A549 (cell line): ENCODE measurements at regions not wholly inside any gene's neighbourhood (a gene's known extent, or its start where the extent isn't known, plus 50 kb on each side); places are given as distances from the start of the nearest gene placed in this dataset.
"Not testable (repeated sequence)": the region's sequence is repeated elsewhere in the genome, so short reads cannot be mapped to it uniquely, and the experiment has no call there.

Experiments used
- ATAC-seq, 2 experiments: fragments of 200-7000 bp in 1 of 2; fragments of >200 bp in 1 of 2; cut with Nextera tagmentation in 1 of 2; cut with Tn5 transposase in 1 of 2; 3 replicates each; pipeline versions ENCODE4 v1.8.0 to v1.9.1; 2018 to 2020; ENCODE audit warnings: mild to moderate bottlenecking in 1 of 2, moderate library complexity in 1 of 2
- CTCF ChIA-PET: fragments of 300-600 bp; sonication (Branson Sonifier 250); formaldehyde crosslinking; extraction: SDS; loops from one replicate; lab custom pipeline; 2021; ENCODE audit warnings: antibody characterized with exemption, inconsistent platforms; lab: Yijun Ruan, JAX
- POLR2A ChIA-PET: fragments of 350-600 bp; formaldehyde crosslinking; extraction: SDS; loops from one replicate; lab custom pipeline; 2021; ENCODE audit warnings: antibody characterized with exemption, inconsistent platforms; lab: Yijun Ruan, JAX
- DNase-seq, 2 experiments: peaks; one replicate each; pipeline versions ENCODE4 v3.0.0 to v3.0.0-alpha.2; 2011 to 2016; ENCODE audit warnings: low read depth in 1 of 2, low spot score in 1 of 2
- FAIRE-seq: peaks from 2 replicates; lab custom pipeline; 2011; peaks lifted over from hg19 to GRCh38; lab: Jason Lieb, UNC
- H3K27ac ChIP-seq, 2 experiments: fragments of >200 bp; sonication (Bioruptor Twin); formaldehyde crosslinking; 3 replicates each; pipeline ENCODE4 v1.5.1; 2016 to 2017
- H3K4me1 ChIP-seq: fragments of >200 bp; sonication (Bioruptor Twin); formaldehyde crosslinking; 3 replicates; pipeline ENCODE4 v1.6.1; 2016
- H3K4me2 ChIP-seq: fragments of >200 bp; sonication (Bioruptor Twin); formaldehyde crosslinking; 3 replicates; pipeline ENCODE4 v1.6.1; 2016
- H3K4me3 ChIP-seq: fragments of >200 bp; sonication (Bioruptor Twin); formaldehyde crosslinking; 3 replicates; pipeline ENCODE4 v1.5.1; 2016
- H3K9me3 ChIP-seq: fragments of >200 bp; sonication (Bioruptor Twin); formaldehyde crosslinking; 3 replicates; pipeline ENCODE4 v1.6.1; 2016
- BHLHE40 ChIP-seq: IDR thresholded peaks from 2 replicates; pipeline ENCODE4 v1.6.1; 2012; ENCODE audit warnings: low read depth, low read length, inconsistent platforms
- CHD2 ChIP-seq: fragments of 150-350 bp; IDR thresholded peaks from 2 replicates; pipeline ENCODE4 v1.6.1; 2014; ENCODE audit warnings: low read length; ENCODE audit not compliant: partially characterized antibody
- E2F6 ChIP-seq: IDR thresholded peaks from 2 replicates; pipeline ENCODE4 v1.6.1; 2012; ENCODE audit warnings: low read depth, borderline replicate concordance
- EHMT2 ChIP-seq: fragments of 200-600 bp; sonication (generic); IDR thresholded peaks from 2 replicates; pipeline ENCODE4 v1.6.1; 2016; ENCODE audit warnings: antibody characterized with exemption, low read depth, mild to moderate bottlenecking, moderate library complexity
- FOXS1 ChIP-seq: fragments of 250-450 bp; sonication (Bioruptor Pico); IDR thresholded peaks from 2 replicates; pipeline ENCODE4 v1.5.0; 2020; ENCODE audit warnings: mild to moderate bottlenecking, moderate library complexity
- HDAC2 ChIP-seq: fragments of 200-600 bp; sonication (generic); IDR thresholded peaks from 2 replicates; pipeline ENCODE4 v1.6.1; 2016
- HMGXB4 ChIP-seq: fragments of 250-450 bp; sonication (Bioruptor Pico); IDR thresholded peaks from 2 replicates; pipeline ENCODE4 v1.5.0; 2021; ENCODE audit warnings: mild to moderate bottlenecking, moderate library complexity, borderline replicate concordance
- HOXA7 ChIP-seq: fragments of 250-450 bp; sonication (Bioruptor Pico); IDR thresholded peaks from 2 replicates; pipeline ENCODE4 v1.5.0; 2020; ENCODE audit warnings: mild to moderate bottlenecking, moderate library complexity
- HOXB5 ChIP-seq: fragments of 250-450 bp; sonication (Bioruptor Pico); IDR thresholded peaks from 2 replicates; pipeline ENCODE4 v1.5.0; 2020; ENCODE audit warnings: mild to moderate bottlenecking, moderate library complexity
- NFE2L2 ChIP-seq: fragments of 150-350 bp; conservative IDR thresholded peaks from 2 replicates; pipeline ENCODE4 v1.6.1; 2014; ENCODE audit warnings: low read length
- NPAS2 ChIP-seq: fragments of 250-450 bp; sonication (Bioruptor Pico); IDR thresholded peaks from 2 replicates; pipeline ENCODE4 v1.8.0; 2022; ENCODE audit warnings: mild to moderate bottlenecking, moderate library complexity, borderline replicate concordance
- PHF8 ChIP-seq: fragments of 200-600 bp; sonication (generic); IDR thresholded peaks from 2 replicates; pipeline ENCODE4 v1.6.1; 2016; ENCODE audit warnings: low read depth, mild to moderate bottlenecking, antibody characterized with exemption, moderate library complexity, borderline replicate concordance
- RAD21 ChIP-seq, 2 experiments: fragments of >200 bp in 1 of 2; sonication (Bioruptor Twin) in 1 of 2; formaldehyde crosslinking in 1 of 2; IDR thresholded peaks in 1 of 2; conservative IDR thresholded peaks in 1 of 2; 2 replicates in 1 of 2; 3 replicates in 1 of 2; pipeline ENCODE4 v1.6.1; 2012 to 2018; ENCODE audit warnings: inconsistent platforms in 1 of 2
- RARB ChIP-seq: fragments of 250-450 bp; sonication (Bioruptor Pico); IDR thresholded peaks from 2 replicates; pipeline ENCODE4 v1.8.0; 2021; ENCODE audit warnings: mild to moderate bottlenecking, moderate library complexity
- RCOR1 ChIP-seq: fragments of 150-350 bp; IDR thresholded peaks from 2 replicates; pipeline ENCODE4 v1.6.1; 2014; ENCODE audit warnings: antibody characterized with exemption, low read length, low read depth
- RNF2 ChIP-seq: fragments of 200-600 bp; sonication (generic); IDR thresholded peaks from 2 replicates; pipeline ENCODE4 v1.6.1; 2016; ENCODE audit warnings: low read depth, mild to moderate bottlenecking, antibody characterized with exemption, moderate library complexity, borderline replicate concordance
- TP53 ChIP-seq: fragments of 250-450 bp; sonication (Bioruptor Pico); IDR thresholded peaks from 2 replicates; pipeline ENCODE4 v1.5.0; 2021; ENCODE audit warnings: mild to moderate bottlenecking, moderate library complexity
- ZFP36 ChIP-seq: fragments of 450-650 bp; IDR thresholded peaks from 2 replicates; pipeline ENCODE4 v1.6.1; 2014; ENCODE audit warnings: borderline replicate concordance; ENCODE audit not compliant: partially characterized antibody
- ZNF302 ChIP-seq: fragments of 250-450 bp; sonication (Bioruptor Pico); IDR thresholded peaks from 2 replicates; pipeline ENCODE4 v1.9.0; 2021; ENCODE audit warnings: inconsistent platforms, mild to moderate bottlenecking, moderate library complexity
- WGBS: methylation state at CpG from one replicate; pipeline ENCODE4 v1.1.6; 2017; ENCODE audit errors: missing lambda C conversion rate; 5-methylcytosine and 5-hydroxymethylcytosine counted together
- TF ChIP-seq, protein P1 (sequence below): fragments of >200 bp; sonication (Bioruptor Twin); formaldehyde crosslinking; IDR thresholded peaks from 3 replicates; pipeline ENCODE4 v1.6.1; 2016
- TF ChIP-seq, protein P2 (sequence below): fragments of 200-600 bp; sonication (generic); IDR thresholded peaks from 2 replicates; pipeline ENCODE4 v1.6.1; 2016; ENCODE audit warnings: antibody characterized with exemption, mild to moderate bottlenecking, moderate library complexity

GRCh38 chr1:245001252-245001651 is 136.9 kb upstream of the HNRNPU start:
- POLR2A ChIA-PET: no interaction called here
- CTCF ChIA-PET: no interaction called here
- no peak for ATAC-seq

GRCh38 chr1:245000872-245001188 is 136.5 kb upstream of the HNRNPU start:
- H3K4me2 ChIP-seq: no peak overlapping the region
- TF ChIP-seq HOXB5 (CRISPR knock-in tag) (no peak), NFE2L2 (no peak), CHD2 (no peak), HOXA7 (CRISPR knock-in tag) (no peak)
- H3K4me1 ChIP-seq: no peaks in the 10 kb centered on the region
- ChIA-PET CTCF (no interaction called here), POLR2A (no interaction called here)
- H3K4me3 ChIP-seq: no peak overlapping the region
- DNase-seq: no peak
- ATAC-seq: no peak
- no peaks in the 10 kb centered on the region for H3K9me3 ChIP-seq
- no peak for FAIRE-seq
- H3K27ac ChIP-seq: no peak overlapping the region

More at GRCh38 chr1:245001252-245001651, 136.9 kb upstream of the HNRNPU start:
- Histone ChIP-seq H3K9me3 (no peaks in the 10 kb centered on the region), H3K4me1 (no peaks in the 10 kb centered on the region), H3K4me2 (no peak overlapping the region), H3K4me3 (no peak overlapping the region), H3K27ac (no peak overlapping the region)
- FAIRE-seq (no peak), DNase-seq (no peak)
- TF ChIP-seq HDAC2: no peak
- TF ChIP-seq RCOR1: no peak
- TF ChIP-seq, protein P1, sequence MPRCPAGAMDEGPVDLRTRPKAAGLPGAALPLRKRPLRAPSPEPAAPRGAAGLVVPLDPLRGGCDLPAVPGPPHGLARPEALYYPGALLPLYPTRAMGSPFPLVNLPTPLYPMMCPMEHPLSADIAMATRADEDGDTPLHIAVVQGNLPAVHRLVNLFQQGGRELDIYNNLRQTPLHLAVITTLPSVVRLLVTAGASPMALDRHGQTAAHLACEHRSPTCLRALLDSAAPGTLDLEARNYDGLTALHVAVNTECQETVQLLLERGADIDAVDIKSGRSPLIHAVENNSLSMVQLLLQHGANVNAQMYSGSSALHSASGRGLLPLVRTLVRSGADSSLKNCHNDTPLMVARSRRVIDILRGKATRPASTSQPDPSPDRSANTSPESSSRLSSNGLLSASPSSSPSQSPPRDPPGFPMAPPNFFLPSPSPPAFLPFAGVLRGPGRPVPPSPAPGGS: no peak
- TF ChIP-seq PHF8: no peak
- TF ChIP-seq ZFP36: no peak
- TF ChIP-seq TP53 (CRISPR knock-in tag): no peak
- no peak for TF ChIP-seq RARB (CRISPR knock-in tag)
- no peak for TF ChIP-seq RNF2
- TF ChIP-seq HOXB5 (CRISPR knock-in tag): no peak
- no peak for TF ChIP-seq ZNF302 (CRISPR knock-in tag)
- TF ChIP-seq, protein P2, sequence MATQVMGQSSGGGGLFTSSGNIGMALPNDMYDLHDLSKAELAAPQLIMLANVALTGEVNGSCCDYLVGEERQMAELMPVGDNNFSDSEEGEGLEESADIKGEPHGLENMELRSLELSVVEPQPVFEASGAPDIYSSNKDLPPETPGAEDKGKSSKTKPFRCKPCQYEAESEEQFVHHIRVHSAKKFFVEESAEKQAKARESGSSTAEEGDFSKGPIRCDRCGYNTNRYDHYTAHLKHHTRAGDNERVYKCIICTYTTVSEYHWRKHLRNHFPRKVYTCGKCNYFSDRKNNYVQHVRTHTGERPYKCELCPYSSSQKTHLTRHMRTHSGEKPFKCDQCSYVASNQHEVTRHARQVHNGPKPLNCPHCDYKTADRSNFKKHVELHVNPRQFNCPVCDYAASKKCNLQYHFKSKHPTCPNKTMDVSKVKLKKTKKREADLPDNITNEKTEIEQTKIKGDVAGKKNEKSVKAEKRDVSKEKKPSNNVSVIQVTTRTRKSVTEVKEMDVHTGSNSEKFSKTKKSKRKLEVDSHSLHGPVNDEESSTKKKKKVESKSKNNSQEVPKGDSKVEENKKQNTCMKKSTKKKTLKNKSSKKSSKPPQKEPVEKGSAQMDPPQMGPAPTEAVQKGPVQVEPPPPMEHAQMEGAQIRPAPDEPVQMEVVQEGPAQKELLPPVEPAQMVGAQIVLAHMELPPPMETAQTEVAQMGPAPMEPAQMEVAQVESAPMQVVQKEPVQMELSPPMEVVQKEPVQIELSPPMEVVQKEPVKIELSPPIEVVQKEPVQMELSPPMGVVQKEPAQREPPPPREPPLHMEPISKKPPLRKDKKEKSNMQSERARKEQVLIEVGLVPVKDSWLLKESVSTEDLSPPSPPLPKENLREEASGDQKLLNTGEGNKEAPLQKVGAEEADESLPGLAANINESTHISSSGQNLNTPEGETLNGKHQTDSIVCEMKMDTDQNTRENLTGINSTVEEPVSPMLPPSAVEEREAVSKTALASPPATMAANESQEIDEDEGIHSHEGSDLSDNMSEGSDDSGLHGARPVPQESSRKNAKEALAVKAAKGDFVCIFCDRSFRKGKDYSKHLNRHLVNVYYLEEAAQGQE: no peak
- TF ChIP-seq HOXA7 (CRISPR knock-in tag): no peak
- no peak for TF ChIP-seq BHLHE40
- no peak for TF ChIP-seq NPAS2 (CRISPR knock-in tag)
- TF ChIP-seq E2F6: no peak
- no peak for TF ChIP-seq HMGXB4 (CRISPR knock-in tag)
- TF ChIP-seq NFE2L2: no peak
- TF ChIP-seq FOXS1 (CRISPR knock-in tag): no peak
- no peak for TF ChIP-seq EHMT2
- TF ChIP-seq RAD21 (conservative IDR thresholded peaks at IDR 0.05 in 1 of 2, IDR thresholded peaks at IDR 0.05 in 1 of 2): no peak
- WGBS: 82% methylated on average over 1 of the region's 1 CpG

DNA sequence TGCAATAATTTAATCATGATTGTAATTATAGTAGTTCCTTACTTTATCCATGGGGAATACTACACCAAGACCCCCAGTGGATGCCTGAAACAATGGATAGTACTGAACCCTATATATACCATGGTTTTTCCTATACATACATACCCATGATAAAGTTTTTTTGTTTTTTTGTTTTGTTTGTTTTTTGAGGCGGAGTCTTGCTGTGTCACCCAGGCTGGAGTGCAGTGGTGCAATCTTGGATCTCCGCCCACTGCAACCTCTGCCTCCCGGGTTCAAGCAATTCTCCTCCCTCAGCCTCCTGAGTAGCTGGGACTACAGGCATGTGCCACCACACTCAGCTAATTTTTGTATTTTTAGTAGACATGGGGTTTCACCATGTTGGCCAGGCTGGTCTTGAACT is 135.3 kb upstream of the HNRNPU start:
- WGBS: 77% methylated on average over 3 of the region's 3 CpGs
- ATAC-seq, POLR2A ChIA-PET, H3K4me1 ChIP-seq, H3K27ac ChIP-seq, FAIRE-seq, DNase-seq, H3K4me2 ChIP-seq, H3K4me3 ChIP-seq, H3K9me3 ChIP-seq: not testable (repeated sequence)
- CTCF ChIA-PET: interaction anchor here (0.7 kb wide), 1 partner anchor 478 kb away, joined by 3 read pairs; no protein-coding TSS in a partner anchor
